GM19328 (cell line): ENCODE measurements at regions not wholly inside any gene's neighbourhood (a gene's known extent, or its start where the extent isn't known, plus 50 kb on each side); places are given as distances from the start of the nearest gene placed in this dataset.
"Not testable (repeated sequence)": the region's sequence is repeated elsewhere in the genome, so short reads cannot be mapped to it uniquely, and the experiment has no call there.

Experiments used
- ATAC-seq: cut with Tn5 transposase; IDR thresholded peaks from one replicate; pipeline ENCODE4 v1.9.1; 2021; ENCODE audit warnings: mild to moderate bottlenecking, moderate library complexity; ENCODE audit not compliant: unreplicated experiment

DNA sequence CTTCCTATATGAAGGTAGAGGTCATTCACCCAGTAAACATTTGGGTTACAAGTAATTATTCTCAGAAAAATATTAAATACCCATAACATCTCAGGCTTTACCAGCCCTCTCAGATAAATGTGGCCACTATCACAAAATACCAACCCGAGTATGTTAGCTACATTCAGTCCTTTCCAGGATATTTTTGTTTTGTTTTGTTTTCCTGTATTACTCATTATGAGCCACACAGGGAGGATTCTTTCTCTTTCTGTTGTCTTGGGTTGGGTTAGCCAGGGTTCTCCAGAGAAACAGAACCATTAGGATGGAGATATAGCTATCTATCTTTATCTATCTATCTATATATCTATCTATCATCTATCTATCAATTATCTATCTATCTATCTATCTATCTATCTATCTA lies 947.6 kb upstream of the MDGA2 start:
- no peak for ATAC-seq

DNA sequence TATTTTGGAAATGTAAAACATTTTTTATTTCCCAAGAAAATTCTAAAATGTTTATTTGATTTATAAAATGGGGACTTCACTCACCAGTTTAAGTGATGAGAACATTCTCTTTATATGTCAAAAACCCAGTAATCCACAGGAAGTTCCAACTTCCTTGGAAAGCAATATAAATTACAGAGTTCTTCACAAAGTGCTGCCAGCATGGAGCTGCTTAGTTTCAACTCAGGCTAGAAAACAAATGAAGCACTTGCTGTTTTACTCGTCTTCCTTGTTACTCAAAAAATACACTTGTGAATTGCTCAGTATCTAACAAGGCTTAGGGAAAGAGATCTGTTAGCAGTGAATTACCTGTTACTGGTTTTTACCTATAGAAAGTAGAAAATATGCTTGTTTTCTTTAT lies 942.7 kb upstream of the MDGA2 start:
- ATAC-seq: no peak

DNA sequence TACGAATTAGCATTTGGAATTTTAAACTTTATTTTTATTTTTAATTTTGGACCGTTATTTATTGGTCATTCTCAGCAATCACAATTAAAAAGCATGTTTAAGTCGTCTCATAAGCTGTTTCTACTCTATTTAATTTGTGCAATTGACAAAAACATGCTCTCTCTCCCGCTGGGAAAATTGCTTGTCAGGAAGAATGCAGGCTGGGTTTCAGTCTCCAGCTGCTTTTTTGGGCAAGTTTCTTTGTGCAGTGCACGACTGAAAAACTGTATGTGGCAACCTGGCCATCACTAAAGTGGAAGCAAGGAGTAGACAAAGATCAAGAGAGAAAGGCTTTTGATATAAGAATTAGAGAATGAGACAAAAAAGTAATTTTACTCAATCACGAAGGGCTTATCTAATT lies 941.5 kb upstream of the MDGA2 start:
- no peak for ATAC-seq

DNA sequence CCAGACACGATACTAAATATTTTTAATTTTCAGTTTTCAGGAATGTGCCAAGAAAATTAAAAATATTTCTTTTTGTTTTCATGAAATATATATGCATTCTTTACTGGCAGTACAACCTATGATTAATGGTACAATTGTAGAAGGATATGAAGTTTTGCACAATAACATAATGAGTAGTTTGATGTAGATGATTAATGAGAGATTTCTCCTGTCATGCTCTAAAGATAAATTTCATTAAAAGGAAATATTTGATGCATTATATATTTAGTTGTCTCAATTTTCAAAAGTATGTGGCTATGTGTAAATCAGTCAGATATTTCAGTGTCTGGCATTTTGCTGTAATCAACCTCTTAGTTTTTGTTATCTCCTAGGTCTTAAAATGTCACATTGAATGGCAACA lies 940.2 kb upstream of the MDGA2 start:
- no peak for ATAC-seq

DNA sequence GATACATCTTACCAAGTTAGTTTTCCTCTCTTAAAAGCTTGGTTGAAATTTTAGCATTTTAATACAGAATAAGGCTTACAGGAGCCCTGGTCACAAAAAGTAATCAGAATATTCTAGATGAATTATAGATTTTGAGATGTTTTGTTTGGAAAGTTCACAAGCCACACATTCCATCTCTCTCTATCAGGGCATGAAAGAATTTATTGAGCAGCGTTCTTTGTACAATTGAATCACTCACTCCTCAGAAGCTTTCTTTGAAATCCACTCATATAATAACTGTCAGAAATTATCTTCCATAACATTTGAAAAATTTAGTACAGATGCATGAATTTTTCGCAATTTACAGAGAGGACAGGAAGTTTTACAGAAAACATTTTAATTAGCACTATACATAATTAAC lies 938.6 kb upstream of the MDGA2 start:
- ATAC-seq: no peak

DNA sequence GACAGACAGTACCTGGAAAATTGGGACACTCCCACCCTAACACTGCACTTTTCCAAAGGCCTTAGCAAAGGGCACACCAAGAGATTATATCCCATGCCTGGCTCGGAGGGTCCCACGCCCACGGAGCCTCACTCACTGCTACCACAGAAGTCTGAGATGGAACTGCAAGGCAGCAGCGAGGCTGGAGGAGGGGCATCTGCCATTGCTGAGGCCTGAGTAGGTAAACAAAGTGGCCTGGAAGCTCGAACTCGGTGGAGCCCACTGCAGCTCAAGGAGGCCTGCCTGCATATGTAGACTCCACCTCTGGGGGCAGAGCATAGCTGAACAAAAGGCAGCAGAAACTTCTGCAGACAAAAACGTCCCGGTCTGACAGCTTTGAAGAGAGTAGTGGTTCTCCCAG lies 931.6 kb upstream of the MDGA2 start:
- not testable (repeated sequence) for ATAC-seq

DNA sequence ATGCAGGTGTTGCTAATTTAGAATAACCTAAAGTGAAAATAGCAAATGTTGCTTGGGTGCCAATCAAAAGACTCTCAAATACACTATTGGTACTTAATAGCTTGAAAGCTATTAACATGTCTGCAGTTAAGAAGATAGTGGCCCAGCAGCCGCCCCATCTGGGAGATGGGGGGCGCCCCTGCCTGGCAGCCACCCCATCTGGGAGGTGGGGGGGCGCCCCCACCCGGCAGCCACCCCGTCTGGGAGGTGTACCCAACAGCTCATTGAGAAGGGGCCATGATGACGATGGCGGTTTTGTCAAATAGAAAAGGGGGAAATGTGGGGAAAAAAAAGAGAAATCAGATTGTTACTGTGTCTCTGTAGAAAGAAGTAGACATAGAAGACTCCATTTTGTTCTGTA lies 923.1 kb upstream of the MDGA2 start:
- no peak for ATAC-seq

DNA sequence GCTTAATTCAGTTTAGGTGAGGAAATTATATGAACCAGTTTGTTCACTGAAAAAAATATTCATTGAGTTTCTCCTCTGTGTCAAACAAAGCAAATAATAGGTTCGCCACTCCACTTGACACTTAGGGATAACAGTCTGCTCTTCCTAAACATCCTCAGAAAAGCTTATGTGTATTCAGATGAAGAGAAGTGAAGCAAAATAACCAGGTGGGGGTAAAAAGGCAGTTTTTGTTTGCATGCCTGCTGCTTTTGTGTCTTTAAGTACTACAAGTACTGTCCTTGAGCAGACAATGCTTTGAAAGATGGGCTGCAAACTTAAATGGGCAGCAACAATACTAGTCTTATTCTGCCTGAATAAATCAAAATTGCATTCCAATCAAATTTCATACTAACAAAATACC lies 910.7 kb upstream of the MDGA2 start:
- ATAC-seq: no peak

DNA sequence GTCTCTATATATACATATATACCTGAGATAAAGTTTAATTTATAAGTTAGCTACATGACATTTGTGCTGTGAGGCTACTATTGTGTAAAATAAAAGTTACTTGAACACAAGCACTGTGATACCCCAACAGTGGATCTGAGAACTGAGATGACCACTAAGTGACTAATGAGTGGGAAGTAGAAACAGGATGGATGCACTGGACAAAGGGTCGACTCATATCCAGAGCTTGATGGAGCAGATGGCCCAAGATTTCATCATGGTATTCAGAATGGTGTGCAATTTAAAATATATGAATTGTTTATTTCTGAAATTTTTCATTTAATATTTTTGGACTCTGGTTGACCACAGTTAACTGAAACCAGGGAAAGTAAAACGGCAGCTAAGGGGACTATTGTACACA lies 908.6 kb upstream of the MDGA2 start:
- ATAC-seq: no peak

DNA sequence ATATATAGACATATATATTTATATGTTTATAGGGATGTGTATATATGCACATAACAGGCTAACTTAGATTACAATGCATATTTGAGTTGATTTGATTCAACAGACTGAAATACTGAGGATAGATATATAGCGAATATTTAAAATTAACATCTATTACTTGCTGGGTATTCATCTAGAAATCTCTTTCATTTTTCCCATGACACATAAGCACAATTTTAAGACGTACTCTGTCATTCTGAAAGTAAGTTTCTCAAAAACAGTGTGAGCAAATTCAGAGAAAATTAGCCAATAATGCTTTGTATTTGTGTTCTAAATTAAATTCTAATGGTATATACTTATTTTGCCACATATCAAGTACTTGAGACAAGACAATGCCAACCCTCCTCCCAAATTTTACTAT lies 907.5 kb upstream of the MDGA2 start:
- ATAC-seq: no peak

DNA sequence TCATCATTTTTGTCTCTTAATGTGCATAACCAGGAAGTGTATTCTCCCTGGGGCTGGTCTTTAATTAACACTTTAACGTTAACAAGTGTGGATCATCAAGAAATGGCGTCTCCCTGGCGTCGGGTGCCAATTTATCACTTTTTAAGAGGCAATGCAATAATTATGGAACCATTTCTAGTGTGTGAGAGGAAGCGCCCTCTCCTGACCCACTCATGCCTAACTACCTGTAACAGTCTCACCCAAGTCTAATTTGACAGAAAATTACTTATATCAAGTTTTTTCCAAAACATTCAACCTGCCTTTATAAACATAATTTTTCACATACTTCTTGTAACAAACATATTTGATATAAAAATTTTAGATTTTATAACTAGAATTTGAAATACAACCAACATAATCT lies 905.3 kb upstream of the MDGA2 start:
- no peak for ATAC-seq

DNA sequence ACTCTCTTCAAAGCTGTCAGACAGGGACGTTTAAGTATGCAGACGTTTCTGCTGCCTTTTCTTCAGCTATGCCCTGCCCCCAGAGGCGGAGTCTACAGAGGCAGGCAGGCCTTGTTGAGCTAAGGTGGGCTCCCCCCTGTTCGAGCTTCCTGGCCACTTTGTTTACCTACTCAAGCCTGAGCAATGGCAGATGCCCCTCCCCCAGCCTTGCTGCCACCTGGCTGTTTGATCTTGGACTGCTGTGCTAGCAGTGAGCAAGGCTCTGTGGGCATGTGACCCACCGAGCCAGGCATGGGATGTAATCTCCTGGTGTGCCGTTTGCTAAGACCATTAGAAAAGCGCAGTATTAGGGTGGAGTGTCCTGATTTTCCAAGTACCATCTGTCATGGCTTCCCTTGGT lies 900.4 kb upstream of the MDGA2 start:
- ATAC-seq: no peak

DNA sequence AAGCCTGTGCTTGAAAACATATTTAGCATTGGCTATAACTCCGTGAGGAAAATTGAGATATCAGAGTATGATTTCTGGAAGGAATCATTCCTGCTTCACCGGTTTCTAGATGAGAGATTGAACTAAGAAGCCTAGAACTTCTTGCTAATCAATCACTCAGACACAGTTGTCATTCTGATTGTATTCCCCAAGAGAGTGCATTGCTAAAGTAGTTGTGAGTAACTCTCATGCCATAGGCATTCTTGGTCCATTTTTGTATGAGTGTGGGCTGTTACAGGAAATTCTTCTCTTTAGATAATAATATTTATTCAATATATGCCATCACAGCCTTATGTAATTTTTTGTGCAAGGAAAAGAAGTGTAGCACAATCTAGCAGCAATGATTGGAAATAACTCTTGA lies 893.3 kb upstream of the MDGA2 start:
- no peak for ATAC-seq

DNA sequence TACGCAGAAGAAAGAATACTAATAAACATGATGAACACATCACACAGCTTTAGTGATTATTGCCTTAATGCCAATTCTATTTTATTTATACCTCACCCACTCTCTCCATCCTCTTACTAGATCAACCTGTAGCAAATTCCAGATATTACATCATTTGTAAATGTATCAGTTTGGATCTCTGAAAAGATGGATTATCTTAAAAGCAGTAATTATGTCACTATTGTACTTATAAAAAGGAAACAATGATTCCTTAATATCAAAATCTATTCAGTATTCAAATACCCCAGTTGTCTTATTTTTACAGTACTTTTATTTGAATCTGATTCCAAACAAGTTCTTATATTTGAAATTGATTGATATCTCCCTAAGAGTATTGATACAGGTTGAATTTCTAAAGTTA lies 892.8 kb upstream of the MDGA2 start:
- ATAC-seq: no peak

DNA sequence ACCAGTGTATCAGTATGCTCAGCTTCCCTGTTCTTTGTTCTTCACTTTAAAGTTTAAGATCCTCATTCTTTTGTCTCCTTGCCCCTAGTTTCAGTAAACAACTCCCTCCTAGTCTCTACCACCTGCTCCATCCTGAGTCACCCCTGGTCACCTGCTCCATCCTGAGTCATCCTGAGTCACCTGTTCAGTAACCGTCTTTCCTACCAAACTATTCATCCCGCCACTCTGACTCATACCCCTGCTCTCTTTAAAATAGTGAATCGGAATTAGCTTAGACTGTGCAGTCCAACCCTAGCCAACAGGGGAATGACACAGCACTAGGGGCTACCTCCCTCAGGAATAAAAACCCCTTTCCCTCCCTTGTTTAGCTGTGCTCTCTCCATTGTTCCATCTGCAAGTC lies 888.1 kb upstream of the MDGA2 start:
- no peak for ATAC-seq

DNA sequence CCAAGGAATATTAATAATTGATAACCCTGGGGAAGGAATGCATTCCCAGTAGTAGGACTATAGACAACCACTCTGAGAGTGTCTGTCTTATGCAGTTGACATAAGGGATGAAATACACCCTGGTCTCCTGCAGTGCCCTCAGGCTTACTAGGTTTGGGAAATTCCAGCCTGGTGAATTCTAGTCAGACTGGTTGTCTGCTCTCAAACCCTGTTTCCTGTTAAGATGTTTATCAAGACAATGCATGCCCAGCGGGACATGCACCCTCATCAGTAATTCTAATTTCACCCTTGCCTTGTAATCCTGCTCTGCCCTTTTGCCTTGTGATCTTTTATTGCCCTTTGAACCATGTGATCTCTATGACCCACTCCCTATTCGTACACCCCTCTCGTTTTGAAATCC lies 886.0 kb upstream of the MDGA2 start:
- not testable (repeated sequence) for ATAC-seq

DNA sequence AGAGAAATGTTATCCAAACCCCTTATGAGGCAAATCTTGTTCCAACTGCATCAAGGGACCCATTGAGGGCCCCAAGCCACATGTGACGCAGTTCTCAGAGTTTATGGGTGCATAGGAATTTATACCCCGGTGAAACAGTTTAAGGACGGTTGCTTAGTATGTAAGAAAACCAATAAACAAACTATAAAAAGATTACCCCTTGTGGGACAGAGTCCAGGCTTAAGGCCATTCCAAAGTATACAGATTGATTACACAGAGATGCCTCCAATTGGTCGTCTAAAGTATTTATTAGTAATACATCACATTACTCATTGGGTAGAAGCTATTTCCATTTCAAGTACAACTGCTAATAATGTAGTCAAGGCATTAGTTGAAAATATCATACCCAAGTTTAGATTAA lies 885.0 kb upstream of the MDGA2 start:
- ATAC-seq: no peak

DNA sequence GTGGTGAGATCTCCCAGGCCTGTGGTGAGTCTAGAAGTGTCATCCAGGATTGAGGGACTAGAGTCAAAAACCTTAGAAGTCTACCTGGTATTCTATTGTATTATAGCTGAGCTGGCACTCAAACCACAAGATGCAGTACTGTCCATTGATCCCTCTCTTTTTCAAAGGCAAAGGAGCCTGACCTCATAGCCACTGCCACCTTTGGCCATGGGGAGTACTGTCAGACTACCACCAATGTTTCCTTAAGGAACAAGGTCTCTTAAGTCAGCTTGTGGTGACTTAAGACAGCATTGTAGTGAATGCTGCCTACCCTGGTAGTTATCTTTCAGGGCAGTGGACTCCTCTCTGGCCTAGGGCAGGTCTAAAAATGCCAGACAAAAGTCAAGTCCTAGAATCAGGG lies 878.0 kb upstream of the MDGA2 start:
- ATAC-seq: no peak

DNA sequence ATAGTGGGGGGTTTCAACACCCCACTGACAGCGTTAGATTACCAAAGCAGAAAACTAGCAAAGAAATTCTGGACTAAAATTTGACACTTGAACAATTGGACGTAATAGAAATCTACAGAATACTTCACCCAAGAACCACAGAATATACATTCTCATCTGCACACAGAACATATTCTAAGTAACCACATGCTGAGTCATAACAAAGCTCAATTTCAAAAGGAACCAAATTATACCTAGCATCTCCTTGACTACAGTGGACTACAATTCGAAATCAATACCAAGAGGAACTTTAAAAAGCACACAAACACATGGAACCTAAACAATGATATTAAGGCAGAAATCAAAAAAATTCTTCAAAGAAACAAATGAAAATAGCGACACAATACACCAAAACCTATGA lies 871.6 kb upstream of the MDGA2 start:
- no peak for ATAC-seq

DNA sequence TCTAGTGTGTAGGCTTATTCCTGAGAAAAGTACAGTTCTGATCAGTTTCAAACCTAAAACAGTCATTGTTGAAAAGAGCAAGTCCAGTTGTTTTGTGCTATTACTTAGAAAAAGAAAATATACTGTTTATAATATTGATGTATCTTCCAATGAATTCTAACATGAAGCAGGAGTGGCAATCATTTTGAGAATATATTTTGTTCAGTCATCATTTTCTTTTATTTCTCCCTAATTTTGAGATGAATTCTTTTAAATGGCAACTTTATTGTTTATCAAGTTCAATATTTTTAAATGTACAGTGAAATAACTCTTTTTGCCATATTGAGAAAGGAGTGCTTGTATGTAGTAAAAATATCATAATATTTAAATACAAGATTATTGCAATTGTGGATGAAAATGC lies 862.2 kb upstream of the MDGA2 start:
- no peak for ATAC-seq

DNA sequence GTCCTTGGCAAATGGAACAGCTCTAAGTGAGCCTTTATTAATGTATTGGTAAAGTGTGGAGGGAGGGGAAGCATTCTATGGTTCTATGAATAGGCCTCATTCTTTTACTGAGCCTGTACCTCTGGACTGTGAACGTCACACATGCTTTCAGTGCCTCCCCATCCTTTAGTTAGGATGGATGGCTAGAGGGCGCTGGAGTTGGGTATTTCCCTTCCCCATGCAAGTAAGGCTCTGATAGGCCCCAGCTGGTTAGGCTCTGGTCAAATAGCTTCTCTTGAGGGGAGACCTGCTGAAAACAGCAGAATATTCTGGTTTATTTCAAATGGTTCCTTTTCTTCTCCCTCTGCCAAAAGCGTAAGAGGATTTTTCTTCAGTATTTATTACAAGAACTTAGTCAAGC lies 860.9 kb upstream of the MDGA2 start:
- no peak for ATAC-seq

DNA sequence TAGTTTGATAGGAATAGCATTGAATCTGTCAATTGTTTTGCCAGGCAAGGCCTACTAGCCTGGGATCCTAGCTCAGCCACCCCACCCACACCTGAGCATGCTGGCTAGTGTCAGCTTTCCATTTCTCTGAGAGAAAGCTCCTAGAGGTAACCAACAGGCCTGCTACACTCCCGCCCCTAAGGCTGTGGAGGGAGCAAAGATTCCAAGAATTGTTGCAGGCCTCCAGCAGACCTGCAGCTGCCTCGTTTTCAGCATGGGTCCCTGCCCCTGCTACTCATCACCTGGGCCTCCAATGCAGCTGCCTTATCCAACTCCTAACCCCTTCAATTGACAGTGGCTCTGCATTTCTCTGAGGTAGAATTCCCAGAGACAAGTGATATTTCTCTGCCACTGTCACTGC lies 852.4 kb upstream of the MDGA2 start:
- ATAC-seq: no peak

DNA sequence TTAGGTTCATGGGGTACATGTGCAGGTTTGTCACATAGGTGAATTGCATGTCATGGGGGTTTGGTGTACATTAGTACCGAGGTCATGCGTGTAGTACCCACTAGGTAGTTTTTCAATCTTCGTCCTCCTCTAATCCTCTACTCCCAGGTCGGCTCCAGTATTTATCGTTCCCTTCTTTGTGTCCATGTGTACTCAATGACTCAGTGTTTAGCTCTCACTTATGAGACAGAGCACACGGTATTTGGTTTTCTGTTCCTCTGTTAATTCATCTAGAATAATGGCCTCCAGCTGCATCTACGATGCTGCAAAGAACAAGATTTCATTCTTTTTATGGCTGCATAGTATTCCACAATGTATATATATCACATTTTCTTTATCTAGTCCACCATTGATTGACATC lies 850.9 kb upstream of the MDGA2 start:
- no peak for ATAC-seq

DNA sequence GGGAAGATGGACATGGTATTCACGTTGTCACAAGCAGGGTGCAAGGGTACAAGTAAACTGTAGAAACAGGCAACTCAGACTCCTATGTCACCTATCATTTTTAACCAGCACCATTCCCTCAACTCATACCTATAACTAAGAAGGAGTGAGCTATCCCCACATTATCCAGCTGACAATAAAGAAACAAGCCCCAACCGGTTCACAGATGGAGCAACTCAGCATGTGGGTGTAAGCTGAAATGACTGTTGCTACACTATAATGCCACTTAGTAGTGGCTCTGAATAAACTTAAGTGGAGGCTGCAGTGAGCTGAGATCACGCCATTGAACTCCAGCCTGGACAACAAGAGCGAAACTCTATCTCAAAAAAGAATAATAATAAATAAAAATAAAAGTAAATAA lies 829.5 kb upstream of the MDGA2 start:
- ATAC-seq: no peak
